ENCODE measurements at regions not wholly inside any gene's neighbourhood (a gene's known extent, or its start where the extent isn't known, plus 50 kb on each side); places are given as distances from the start of the nearest gene placed in this dataset.

DNA sequence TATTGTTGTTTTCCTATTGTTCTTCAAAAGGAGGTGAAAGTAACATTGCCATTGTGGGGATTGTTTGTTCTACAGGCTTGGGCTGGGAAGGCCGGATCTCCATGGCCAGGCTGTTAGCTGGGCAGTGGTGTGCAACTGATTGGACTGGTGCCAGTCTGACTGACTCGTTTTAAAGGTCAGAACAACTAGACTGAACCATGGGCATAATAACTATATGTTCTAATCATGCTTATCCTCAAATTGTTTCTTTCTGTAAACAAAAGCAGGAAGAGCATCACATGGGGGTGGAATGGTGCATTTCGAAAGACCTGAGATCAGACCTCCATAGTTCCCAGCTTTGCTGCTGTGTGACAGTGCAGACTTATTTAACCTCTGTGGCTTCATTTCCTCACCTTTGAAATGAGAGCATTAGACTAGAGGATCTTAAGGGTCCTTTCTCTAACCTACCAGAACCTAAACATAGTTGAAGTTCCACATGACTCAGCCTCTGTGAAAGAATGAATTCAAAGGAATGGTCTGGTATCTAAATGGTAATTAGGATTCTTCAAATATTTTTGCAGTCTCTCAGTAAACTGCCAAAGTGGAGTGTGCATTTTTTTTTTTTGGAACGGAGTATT lies 66.7 kb upstream of the PGRMC2 start:
- no peaks in the 10 kb centered on the region for H3K9me3 Mint-ChIP-seq (ENCODE audit: low read depth)
- H3K27me3 Mint-ChIP-seq (ENCODE audit: low read depth) = no peaks in the 10 kb centered on the region
- DNase-seq (ENCODE audit: low spot score) = no peak
- H3K27ac Mint-ChIP-seq (ENCODE audit: unreplicated experiment) = peak overlapping the region; percentile 71
- TF ChIP-seq, protein P1, sequence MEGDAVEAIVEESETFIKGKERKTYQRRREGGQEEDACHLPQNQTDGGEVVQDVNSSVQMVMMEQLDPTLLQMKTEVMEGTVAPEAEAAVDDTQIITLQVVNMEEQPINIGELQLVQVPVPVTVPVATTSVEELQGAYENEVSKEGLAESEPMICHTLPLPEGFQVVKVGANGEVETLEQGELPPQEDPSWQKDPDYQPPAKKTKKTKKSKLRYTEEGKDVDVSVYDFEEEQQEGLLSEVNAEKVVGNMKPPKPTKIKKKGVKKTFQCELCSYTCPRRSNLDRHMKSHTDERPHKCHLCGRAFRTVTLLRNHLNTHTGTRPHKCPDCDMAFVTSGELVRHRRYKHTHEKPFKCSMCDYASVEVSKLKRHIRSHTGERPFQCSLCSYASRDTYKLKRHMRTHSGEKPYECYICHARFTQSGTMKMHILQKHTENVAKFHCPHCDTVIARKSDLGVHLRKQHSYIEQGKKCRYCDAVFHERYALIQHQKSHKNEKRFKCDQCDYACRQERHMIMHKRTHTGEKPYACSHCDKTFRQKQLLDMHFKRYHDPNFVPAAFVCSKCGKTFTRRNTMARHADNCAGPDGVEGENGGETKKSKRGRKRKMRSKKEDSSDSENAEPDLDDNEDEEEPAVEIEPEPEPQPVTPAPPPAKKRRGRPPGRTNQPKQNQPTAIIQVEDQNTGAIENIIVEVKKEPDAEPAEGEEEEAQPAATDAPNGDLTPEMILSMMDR (IDR thresholded peaks at IDR 0.05) = no peak
- peaks cover 74% of the 10 kb centered on the region for H3K4me1 Mint-ChIP-seq (ENCODE audit: low read depth)
- H3K4me3 Mint-ChIP-seq (ENCODE audit: unreplicated experiment) = no peak overlapping the region
- H3K36me3 Mint-ChIP-seq (ENCODE audit: low read depth) = no peaks in the 10 kb centered on the region

DNA sequence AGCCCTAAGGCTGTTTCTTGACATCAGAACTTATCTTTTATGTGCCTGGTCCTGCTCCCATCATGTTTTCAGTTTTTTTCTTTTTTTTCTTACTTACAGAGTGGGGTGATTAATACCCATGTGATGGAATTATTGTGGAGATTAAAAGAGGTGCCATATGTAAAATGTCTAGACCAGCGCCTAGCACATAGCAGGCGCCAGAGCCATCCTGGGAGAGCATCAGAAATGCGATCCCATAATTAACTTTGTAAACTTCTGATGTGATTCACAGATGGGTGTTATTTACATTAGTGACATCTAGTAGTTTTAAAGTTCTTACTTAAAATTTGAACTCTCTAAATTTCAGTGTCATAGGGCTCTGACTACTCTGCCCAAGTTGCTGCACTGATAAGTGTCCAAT lies 66.2 kb upstream of the PGRMC2 start:
- H3K27me3 Mint-ChIP-seq (ENCODE audit: low read depth) = no peaks in the 10 kb centered on the region
- no peak overlapping the region for H3K4me3 Mint-ChIP-seq (ENCODE audit: unreplicated experiment)
- TF ChIP-seq, protein P1 (IDR thresholded peaks at IDR 0.05) = no peak
- peaks cover 72% of the 10 kb centered on the region for H3K4me1 Mint-ChIP-seq (ENCODE audit: low read depth)
- H3K9me3 Mint-ChIP-seq (ENCODE audit: low read depth) = no peaks in the 10 kb centered on the region
- peak overlapping the region; percentile 71 for H3K27ac Mint-ChIP-seq (ENCODE audit: unreplicated experiment)
- no peaks in the 10 kb centered on the region for H3K36me3 Mint-ChIP-seq (ENCODE audit: low read depth)
- DNase-seq (ENCODE audit: low spot score) = no peak

DNA sequence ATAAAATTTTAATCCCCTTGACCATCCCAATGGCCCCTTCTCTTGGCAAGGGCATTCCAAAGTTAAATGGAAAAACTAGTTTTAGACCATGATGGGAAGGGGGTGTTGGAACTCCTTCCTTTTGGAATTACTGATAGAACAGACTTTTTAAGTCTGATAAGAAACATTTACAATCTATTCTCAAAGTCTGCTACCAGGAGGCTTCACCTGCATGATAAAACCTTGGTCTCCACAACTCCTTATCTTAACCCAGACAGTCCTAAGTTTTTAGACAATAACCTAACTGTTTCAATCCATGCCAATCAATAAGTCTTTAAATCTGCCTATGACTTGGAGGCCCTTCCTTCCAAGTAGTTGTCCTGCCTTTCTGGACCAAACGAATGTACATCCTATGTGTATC lies 63.9 kb upstream of the PGRMC2 start:
- Mint-ChIP-seq H3K4me1 (ENCODE audit: low read depth) (peaks cover 66% of the 10 kb centered on the region), H3K36me3 (ENCODE audit: low read depth) (no peaks in the 10 kb centered on the region), H3K9me3 (ENCODE audit: low read depth) (no peaks in the 10 kb centered on the region), H3K27ac (ENCODE audit: unreplicated experiment) (no peak overlapping the region), H3K27me3 (ENCODE audit: low read depth) (no peaks in the 10 kb centered on the region), H3K4me3 (ENCODE audit: unreplicated experiment) (no peak overlapping the region)
- DNase-seq (ENCODE audit: low spot score) = no peak
- TF ChIP-seq, protein P1 (IDR thresholded peaks at IDR 0.05) = no peak

DNA sequence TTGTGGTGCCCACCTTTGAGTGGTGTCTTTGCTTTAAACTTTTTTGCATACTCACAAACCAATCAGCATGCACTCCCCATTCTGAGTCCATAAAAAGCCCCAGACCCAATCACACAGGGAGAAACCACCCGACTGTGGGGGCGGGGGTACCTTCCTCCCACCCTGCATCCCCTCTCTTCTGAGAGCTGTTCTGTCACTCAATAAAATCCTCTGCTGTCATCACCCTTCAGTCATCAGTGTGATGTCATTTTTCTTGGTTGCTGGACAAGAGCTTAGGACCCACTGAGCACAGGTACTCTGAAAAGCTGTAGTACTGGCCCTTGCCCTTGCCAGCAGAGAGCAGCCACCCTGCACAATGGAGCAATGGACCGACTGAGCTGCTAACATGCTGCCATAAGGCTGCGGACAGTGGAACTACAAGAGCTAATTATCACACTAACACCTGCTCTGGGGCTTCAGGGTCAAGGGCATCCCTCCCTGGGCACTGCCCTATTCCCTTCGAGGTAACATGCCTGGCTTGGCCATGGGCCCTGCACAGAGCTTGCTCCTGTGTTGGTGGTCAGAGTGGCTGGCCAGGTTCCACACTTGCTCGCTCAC lies 62.9 kb upstream of the PGRMC2 start:
- Mint-ChIP-seq H3K4me1 (ENCODE audit: low read depth) (peaks cover 71% of the 10 kb centered on the region), H3K27ac (ENCODE audit: unreplicated experiment) (no peak overlapping the region), H3K27me3 (ENCODE audit: low read depth) (no peaks in the 10 kb centered on the region), H3K9me3 (ENCODE audit: low read depth) (peaks cover 6% of the 10 kb centered on the region), H3K36me3 (ENCODE audit: low read depth) (no peaks in the 10 kb centered on the region), H3K4me3 (ENCODE audit: unreplicated experiment) (no peak overlapping the region)
- DNase-seq (ENCODE audit: low spot score) = no peak
- TF ChIP-seq, protein P1 (IDR thresholded peaks at IDR 0.05) = no peak

DNA sequence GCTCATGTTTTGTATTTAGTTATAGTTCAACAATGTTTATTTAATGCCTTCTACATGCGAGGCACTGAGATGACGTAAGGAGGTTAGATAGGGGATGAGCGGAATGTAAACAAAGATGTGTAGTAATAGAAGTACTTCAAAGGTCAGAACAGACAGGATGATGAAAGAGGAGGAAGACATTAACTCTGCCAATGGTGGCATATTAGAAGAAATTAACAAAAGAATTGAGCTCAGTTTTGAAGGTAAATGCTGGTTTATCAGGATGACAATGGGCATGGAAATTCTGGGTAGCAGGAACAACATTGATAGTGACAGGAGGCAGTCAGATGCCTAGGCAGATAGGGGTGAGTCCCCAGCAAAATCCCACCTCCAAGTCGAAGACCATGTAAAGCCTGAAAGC lies 62.3 kb upstream of the PGRMC2 start:
- TF ChIP-seq, protein P1 (IDR thresholded peaks at IDR 0.05) = no peak
- Mint-ChIP-seq H3K9me3 (ENCODE audit: low read depth) (peaks cover 6% of the 10 kb centered on the region), H3K27me3 (ENCODE audit: low read depth) (no peaks in the 10 kb centered on the region), H3K36me3 (ENCODE audit: low read depth) (no peaks in the 10 kb centered on the region), H3K27ac (ENCODE audit: unreplicated experiment) (peak overlapping the region; percentile 0), H3K4me3 (ENCODE audit: unreplicated experiment) (no peak overlapping the region), H3K4me1 (ENCODE audit: low read depth) (peaks cover 65% of the 10 kb centered on the region)
- DNase-seq (ENCODE audit: low spot score) = no peak
